Fibroblast of skin of left biceps (primary cell): ENCODE measurements at regions not wholly inside any gene's neighbourhood (a gene's known extent, or its start where the extent isn't known, plus 50 kb on each side); places are given as distances from the start of the nearest gene placed in this dataset.

Source experiments
- DNase-seq, 2 experiments: peaks; one replicate each; pipeline ENCODE4 v3.0.0-alpha.2; 2013; ENCODE audit warnings: low read depth in 2 of 2

DNA sequence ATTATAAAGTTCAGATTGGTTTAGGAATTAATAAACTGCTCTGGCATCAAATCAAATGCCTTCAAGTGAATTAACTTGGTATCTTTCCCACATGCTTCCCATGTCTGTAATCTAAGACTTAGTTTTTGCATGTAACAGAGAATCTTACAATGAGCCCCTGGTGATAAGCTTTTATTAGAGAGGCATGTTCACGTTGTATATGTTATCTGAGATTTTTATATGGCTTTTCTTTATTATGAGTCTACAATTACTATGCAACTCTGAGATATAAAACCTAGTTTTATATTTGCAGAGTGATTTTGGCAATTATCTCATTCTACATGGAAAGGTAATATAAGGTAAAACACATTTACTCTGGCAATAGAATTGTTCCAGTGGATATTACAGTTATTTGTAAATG, 1578.4 kb upstream of the IGFBP7 start:
- no peak for DNase-seq

DNA sequence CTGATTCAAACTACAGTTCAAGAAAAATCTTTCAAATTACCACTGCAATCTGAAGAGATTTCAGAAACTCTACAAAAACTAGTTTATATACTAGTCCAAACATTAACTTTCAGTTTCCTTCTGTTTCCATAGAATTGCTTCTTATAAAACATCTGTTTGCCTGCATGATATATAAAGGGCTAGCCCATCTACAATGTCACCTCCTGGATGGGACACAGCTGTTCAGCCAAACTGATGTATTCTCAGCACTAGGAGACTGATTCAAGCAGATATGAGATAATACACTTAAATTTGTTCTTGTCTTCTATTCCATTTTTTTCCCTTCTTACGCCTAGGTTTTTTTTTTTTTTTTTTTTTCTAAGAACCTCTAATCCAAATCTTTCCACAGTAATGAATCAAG, 1569.7 kb upstream of the IGFBP7 start:
- DNase-seq = no peak

DNA sequence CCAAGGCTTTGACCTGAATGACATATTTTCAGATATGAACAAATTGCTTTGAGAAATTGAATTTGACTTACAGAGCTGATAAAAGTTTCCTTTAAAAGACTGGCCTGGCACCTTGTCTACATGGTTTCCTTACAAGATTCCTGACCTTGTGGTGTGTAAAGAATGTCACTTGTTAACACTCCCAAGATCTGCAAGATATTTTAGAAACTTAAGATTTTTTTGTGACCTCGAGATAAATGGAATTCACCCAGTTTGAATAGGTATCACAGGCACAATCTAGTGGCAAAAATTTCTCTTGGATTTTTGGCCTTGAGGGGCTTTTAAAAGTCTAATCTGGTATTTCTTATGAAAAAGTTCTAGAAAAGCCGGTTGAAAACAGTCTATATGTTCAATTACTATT, 1568.9 kb upstream of the IGFBP7 start:
- DNase-seq = no peak

DNA sequence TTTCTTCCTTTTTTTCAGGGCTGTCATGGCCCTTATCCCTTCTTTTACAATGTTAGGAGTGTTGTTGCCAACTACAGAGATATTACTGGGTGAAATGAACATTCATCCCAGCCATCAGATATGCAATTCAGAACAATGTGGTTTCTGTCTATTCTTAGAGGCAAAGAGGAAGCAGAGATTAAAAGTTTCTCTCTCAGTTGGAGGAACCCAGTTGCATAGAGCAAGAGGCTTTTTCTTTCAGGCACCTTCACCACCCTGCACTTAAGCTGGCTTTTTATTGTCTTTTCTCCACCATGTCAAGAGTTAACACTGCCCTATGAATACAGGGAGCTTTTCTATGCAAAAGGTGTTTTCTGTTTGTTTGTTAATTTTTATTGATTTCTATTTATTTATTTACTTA, 1559.6 kb upstream of the IGFBP7 start:
- no peak for DNase-seq

DNA sequence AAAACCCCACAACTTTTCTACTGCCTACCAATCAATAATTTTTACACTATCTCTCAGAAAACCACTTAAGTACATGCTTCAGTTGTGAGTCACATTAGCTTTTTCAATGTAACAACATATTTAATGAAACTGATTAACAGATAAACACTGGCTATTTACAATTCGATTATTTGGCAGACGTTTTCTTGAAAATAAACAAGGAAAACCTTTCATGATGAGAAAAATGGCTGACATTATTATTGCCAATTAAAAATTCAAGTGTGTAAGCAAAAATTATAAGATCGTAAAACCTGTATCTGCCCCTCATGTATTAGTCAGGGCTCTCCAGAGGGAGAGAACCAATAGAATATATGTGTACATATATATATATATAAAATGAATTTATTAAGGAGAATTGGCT, 1555.5 kb upstream of the IGFBP7 start:
- DNase-seq = no peak

DNA sequence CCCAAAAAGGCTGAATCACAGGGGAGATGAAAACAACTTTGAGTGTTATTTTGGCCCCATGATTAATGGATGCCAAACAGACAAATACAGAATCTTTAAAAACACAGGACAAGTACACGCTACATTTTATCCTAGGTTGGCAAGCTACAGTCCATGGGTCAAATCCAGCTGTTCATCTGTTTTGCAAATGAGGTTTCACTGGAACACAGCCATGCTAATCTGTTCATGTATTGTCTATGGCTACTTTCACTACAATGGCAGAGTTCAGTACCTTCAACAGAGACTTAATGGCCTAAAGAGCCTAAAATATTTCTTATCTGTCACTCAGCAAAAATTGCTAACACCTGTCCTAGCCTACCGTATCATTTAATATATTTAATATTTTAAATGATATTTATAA, 1548.5 kb upstream of the IGFBP7 start:
- DNase-seq = no peak

DNA sequence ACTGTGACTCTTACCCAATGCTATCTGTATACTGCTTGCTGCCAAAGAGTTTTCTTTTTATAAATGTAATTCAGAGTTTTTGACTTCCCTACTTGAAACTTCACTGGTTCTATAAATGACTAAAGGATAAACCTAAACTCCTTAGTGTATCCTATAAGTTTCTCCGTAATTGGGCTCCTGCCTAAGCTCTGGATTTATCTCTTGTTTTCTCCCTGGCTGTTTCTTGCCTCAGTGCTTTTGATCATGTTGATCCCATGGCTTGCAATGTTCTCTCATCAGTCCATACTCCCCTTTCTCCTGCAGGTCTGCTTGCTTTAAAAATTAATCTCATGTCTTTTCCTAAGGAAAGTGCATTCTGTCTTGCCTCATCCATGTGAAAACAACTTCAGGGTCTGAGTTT, 1543.1 kb upstream of the IGFBP7 start:
- DNase-seq = no peak

DNA sequence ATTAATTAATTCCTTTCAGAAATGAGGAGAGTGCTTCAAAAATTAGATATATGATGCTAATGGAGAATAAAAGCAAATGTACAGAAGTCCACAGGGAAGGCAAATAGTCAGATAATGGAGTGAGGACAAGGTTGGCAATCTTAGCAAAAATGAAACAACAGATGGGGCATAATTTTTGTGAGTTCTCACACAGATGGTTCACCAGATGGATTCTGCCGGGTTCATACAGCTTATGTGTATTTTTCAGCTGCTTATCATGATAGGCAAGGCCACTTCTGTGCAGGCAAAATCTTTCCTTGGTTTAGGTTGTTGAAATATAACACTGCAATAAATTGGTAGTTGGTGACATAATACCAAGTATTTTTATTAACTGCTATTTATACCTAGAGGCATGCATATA, 1539.0 kb upstream of the IGFBP7 start:
- DNase-seq = no peak

DNA sequence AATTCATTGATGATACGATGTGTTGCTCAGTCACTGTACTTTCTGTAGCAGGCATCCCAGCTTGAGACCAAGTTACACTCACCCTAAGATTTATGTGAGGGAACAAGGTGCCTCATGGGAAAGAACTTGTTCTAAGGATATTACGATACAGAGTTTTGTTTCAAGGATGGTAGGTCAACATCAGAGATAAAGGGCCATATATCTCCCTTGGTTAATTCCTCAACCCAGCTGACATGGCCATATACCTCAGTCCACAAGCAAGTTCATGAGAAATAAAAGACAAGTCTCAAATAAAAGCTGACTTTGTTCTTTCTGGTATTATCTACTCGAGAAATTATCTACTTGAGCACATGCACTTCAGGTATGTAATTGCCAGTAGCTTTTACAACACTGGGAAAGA, 1535.9 kb upstream of the IGFBP7 start:
- no peak for DNase-seq

DNA sequence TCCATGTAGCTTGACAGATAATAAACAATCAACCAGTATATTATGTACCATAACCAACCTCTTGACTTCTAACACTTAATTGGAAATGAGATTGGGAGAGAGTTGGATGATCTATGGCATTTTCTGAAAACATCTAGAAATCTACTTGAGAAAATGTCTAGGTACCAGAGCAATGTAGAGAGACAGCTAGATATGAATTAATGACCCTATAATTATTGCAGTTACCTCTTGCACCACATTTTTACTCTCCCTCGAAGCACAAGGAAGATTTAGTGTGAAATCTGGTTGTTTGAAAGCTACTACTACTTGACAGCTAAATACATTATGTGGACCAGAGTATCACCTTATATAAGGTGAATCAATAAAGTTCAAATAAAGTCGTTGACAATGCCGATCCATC, 1534.4 kb upstream of the IGFBP7 start:
- no peak for DNase-seq

DNA sequence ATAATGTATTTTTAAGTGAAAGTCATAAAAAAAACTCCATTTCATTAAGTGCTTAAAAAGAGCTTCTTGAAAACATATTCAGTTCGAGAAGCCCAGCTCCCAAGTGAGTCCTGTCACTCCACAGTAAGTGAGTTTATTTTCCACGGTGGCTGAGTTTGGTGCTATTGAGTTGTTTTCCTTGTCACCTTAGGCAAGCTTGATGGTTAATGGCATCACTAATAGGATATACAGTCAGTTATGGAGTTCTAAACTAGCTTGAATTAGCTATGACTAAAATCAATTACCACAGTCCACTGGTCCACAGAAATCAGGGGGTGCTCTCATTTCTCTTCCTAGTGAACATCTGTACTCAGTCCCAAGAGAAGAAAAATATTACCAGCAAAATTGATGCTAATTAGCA, 1526.2 kb upstream of the IGFBP7 start:
- no peak for DNase-seq

DNA sequence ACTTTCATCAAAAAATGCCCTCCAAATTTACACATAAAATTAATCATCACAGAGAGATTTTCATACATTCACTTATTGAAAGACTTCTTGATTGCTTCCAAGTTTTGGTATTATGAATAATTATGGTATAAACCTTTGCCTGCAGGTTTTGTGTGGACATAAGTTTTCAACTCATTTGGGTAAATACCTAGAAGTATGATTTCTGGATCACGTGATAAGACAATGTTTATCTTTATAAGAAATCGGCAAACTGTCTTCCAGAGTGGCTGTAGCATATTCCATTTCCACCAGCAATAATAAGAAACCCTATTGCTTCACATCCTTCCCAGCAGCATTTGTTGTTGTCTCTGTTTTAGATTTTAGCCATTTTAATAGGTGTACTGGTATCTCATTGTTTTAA, 1507.0 kb upstream of the IGFBP7 start:
- DNase-seq = no peak

DNA sequence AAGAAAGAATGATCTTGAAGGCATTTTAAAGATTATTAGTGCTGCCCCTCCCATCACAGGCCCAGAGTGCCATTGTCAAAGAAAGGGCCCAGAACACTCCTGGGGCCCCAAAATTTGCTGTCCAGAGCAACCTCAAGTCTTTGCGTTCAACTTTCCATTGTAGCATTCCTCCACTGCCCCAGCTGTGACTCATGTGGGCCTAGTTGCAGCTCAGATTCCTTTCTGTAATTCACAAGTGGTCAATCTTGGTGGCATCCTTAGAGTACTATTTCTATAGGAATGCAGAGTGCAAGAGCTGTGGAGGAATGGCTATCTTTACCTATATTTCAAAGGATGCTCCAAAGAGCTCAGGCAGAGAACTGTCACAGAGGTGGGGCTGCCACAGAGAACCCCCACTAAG, 1500.8 kb upstream of the IGFBP7 start:
- no peak for DNase-seq

DNA sequence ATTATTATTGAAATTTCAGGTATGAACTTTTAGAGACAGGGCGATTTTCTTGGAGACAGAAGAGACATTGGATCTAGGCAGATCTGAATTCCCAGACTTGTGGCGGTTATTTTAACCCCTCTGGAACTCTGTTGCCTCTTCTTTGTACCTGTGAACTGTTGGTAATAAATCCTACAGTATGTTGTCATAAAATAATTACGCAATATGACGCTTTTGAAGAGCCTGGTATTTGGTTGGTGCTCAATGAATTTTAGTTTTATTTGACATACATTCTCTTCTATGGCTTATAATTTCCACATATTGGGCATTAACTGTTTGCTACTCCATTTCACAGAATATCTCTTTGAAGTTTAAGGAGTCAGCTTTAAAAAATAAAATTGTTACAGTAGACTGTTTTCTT, 1496.1 kb upstream of the IGFBP7 start:
- no peak for DNase-seq

DNA sequence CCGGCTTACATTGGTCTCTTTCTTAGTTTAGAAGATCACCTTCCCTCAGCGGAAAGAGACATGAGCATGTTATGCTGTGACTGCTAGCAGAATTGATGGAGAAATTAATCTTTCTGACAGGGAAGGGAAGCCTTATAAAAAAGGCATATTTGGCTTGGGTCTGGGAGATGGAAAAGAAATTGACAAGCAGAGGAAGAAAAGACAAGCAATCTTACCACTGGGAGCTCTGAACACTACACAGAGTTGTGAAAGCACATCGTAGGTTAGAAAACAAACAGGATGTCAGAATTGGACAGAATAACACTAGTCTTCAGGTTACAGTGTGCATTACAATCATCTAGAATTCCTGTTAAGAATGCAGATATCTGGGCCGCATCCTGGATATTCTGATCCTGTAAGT, 1493.8 kb upstream of the IGFBP7 start:
- DNase-seq = no peak

DNA sequence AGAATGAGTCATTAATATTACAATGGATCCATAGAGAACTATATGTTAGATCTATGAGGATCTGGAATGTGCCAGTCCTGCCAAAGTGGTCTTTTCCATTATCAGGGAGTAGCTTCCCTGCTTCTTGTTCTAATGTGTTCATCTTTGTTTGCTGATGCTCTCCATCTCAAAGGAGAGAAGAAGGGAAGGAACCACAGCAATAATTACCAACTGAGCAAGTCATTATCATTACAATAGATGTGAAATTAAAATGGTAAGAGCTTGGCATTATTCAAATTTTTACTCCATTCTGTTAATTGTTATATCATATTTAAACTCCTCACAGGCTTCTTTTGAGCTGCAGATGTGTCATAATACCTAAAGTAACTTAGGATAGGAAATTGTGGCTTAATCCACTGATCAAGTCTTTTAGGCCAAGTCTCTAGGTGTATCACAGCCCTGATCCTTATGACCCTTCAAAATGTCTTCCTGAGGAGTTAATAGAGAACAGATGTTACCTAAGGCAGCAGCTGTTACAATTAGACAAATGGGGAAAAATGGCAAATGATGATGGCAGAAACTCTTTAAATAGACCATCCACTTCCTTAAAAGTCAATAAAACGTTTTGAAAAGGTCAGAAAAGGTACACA, 1492.7 kb upstream of the IGFBP7 start:
- DNase-seq = no peak

DNA sequence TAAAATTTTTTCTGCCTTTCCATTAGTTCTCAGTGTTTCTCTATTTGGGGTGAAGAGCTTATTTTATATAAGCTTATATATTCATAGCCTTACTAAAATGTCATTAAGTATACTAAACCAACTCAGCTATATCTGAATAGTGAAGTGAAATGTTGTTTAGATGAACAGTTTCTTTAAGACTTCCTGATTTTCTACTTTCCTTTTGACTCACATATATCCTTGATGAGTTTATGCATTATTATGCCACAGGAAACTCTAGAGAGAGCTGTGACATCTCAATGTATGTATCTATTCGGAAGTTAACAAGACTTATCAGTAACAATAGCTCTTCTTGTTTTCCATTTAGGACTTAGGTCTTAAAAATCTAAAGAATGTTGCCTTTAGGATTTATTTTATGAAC, 1491.8 kb upstream of the IGFBP7 start:
- DNase-seq = no peak

DNA sequence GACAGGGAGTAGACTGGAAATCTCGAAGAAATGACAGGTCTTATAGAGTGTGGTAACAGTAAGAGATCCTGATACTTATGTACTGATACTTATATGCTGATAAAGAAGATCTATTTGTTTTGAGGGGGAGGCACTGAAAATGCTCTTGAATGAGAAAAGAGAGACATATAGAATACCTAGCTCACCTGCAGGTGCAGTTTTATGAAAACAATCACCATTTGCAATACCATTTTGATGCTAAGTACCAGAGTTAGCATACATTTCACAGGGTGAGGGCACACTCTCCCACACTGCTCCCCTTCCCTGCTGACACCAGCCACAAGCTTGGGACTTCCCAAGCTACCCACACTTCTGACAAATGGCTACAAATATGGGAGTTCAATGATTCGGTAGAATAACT, 1490.1 kb upstream of the IGFBP7 start:
- no peak for DNase-seq

DNA sequence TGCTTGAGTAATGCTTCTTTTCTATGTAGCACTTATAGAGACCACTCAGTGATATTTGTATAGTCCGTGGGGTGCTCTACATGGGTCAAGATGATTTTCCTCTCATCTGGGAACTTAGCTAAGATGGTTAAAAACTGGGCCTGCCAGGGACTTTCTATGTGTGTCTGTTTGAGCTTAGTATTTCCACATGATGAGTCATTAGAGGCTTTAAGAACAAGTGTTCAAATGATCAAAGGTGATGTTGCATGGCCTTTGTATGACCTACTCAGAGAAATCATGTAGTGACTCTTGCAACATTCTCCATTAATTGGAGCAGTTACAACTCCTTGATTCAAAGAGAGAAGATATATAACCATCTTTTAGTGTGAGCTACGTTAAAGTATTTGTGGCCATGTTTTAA, 1480.5 kb upstream of the IGFBP7 start:
- no peak for DNase-seq

DNA sequence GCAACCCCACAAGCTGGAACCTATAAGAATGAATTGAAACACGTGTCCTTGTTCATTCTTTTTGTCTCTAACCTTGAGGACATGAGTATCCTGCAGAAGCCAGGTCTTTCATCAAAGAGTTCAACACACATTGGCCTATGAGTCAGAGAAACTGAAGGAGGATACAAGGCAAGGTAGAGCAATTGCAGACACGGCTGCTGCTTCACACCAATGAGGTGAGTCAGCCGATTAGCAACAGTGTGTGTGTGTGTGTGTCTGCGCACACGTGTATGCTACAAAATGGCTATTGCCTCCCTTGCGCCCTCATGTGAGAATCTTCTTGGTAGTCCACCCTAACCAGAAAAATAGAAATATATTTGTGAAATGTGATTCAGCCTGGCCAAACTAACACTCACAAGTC, 1477.7 kb upstream of the IGFBP7 start:
- no peak for DNase-seq

DNA sequence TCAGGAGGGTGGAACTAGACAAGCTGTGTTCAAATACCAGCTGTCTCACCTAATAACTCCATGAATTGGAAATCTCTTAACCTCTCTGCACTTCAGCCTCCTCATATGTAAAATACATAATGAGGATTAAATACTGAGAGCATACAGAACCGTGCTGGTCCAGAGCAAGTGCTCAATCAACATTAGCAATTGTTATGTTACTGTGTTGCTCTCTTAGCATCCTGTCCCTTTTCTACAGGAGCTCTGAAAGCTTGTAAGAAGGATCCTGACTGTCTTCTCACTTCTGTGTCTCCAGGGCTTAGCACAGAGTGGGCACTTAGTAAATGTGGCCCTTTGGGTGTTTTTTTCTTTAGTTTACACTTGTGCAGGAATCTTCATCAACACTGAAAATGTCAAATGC, 1456.1 kb upstream of the IGFBP7 start:
- no peak for DNase-seq

DNA sequence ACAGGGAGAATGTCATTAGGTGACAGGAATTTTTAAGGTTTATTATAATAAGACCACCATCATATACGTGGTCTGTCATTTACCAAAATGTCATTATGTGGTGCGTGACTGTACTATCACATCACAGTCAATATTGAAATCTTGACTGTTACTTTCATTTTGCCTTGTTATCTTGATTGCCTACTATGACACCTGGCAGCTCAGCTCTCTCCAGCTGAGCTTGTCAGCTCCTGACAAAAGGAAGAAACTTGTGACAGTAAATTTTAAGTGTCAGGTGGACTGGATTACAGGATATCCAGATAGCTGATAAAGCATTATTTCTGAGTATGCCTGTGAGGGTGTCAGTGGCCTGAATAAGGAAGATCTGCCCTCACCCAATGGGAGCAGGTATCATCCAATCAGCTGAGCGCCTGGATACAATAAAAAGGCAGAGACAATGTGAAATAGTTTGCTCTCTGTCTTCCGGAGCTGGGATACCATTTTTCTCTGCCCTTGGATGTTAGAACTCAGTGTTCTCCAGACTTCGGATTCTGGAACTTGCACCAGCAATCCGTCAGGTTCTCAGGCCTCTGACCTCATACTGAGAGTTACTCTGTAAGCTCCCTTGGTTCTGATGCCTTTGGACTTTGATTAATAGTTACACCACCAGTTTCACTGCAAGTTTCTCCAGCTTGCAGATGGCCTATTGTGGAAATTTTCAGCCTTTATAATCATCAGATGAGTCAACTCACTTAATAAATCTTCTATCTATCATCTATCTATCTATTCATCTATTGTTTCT, 1454.7 kb upstream of the IGFBP7 start:
- DNase-seq = no peak

DNA sequence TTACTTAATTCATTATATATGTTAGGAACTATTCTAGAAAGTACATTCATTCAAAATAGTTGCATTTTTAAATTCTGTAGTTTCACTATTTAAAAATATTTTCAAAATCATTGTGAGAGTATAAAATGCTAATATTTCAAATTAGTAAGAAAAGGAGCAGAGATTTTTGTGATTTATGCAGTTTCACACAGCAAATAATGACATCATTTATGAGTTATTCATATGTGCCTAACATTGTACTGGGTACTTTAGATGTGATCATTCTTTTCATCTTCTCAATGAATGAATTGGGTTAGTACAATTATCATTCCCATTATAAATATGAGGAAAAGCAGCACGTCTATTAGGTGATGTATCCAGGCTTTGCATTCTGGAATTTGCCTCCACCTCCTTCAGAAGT, 1451.0 kb upstream of the IGFBP7 start:
- DNase-seq = no peak

DNA sequence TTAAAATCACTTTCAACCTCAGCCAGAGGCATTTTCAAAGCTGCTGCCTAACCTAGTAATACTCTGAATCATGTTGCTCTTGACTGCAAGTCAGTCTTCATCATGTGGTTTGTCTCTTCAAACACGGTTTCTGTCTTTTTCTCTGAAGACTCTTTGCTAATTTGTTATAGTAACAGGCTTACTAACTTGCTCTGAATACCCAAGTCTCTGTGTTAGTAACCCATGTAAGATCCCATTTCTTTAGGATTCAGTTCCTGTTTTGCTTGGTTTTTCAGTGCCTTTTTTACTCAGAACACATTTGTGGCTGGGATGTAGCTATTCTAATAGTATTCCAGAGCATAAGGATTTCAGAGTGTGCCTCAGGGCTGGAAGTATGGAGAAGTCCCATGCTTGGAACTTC, 1450.6 kb upstream of the IGFBP7 start:
- DNase-seq = no peak
